Hepatocyte (in vitro differentiated cells): ENCODE measurements at regions not wholly inside any gene's neighbourhood (a gene's known extent, or its start where the extent isn't known, plus 50 kb on each side); places are given as distances from the start of the nearest gene placed in this dataset.

Experiments used
- DNase-seq: peaks from one replicate; pipeline ENCODE4 v3.0.0-alpha.2; 2016; ENCODE audit warnings: low spot score
- H2AFZ ChIP-seq: fragments of 200-600 bp; sonication (generic); 2 replicates; pipeline ENCODE4 v1.6.0; 2016; ENCODE audit warnings: antibody characterized with exemption, mild to moderate bottlenecking
- H3K27ac ChIP-seq: fragments of 200-600 bp; sonication (generic); 2 replicates; pipeline ENCODE4 v1.5.1; 2016; ENCODE audit warnings: mild to moderate bottlenecking
- H3K27me3 ChIP-seq: fragments of 200-600 bp; sonication (generic); 2 replicates; pipeline ENCODE4 v1.6.1; 2016
- H3K36me3 ChIP-seq: fragments of 200-600 bp; sonication (generic); replicated peaks from 2 replicates; pipeline ENCODE4 v1.5.1; 2016; ENCODE audit warnings: low read depth; ENCODE audit not compliant: insufficient read depth
- H3K4me1 ChIP-seq: fragments of 200-600 bp; sonication (generic); 2 replicates; pipeline ENCODE4 v1.5.1; 2016; ENCODE audit warnings: mild to moderate bottlenecking, moderate library complexity; ENCODE audit not compliant: insufficient read depth
- H3K4me2 ChIP-seq: fragments of 200-600 bp; sonication (generic); 2 replicates; pipeline ENCODE4 v1.6.0; 2016
- H3K4me3 ChIP-seq: fragments of 200-600 bp; sonication (generic); 2 replicates; pipeline ENCODE4 v1.5.1; 2016; ENCODE audit warnings: mild to moderate bottlenecking
- H3K79me2 ChIP-seq: fragments of 200-600 bp; sonication (generic); 2 replicates; pipeline ENCODE4 v1.6.0; 2017; ENCODE audit warnings: mild to moderate bottlenecking
- H3K9me2 ChIP-seq: fragments of 200-600 bp; sonication (generic); replicated peaks from 2 replicates; pipeline ENCODE4 v1.6.0; 2017; ENCODE audit warnings: mild to moderate bottlenecking; ENCODE audit not compliant: insufficient read depth
- H3K9me3 ChIP-seq: fragments of 200-600 bp; sonication (generic); 2 replicates; pipeline ENCODE4 v1.5.1; 2016; ENCODE audit warnings: low read depth, mild to moderate bottlenecking
- H4K20me1 ChIP-seq: fragments of 200-600 bp; sonication (generic); 2 replicates; pipeline ENCODE4 v1.6.0; 2016; ENCODE audit warnings: mild to moderate bottlenecking; ENCODE audit not compliant: insufficient read depth, poor library complexity, severe bottlenecking
- CTCF ChIP-seq: fragments of 200-600 bp; sonication (generic); IDR thresholded peaks from 2 replicates; pipeline ENCODE4 v1.5.1; 2016; ENCODE audit warnings: antibody characterized with exemption, mild to moderate bottlenecking; ENCODE audit not compliant: poor library complexity
- EZH2 ChIP-seq: fragments of 200-600 bp; sonication (generic); IDR thresholded peaks from 2 replicates; pipeline ENCODE4 v1.6.1; 2016; ENCODE audit warnings: antibody characterized with exemption, mild to moderate bottlenecking, borderline replicate concordance
- EZH2phosphoT487 ChIP-seq: fragments of 200-600 bp; sonication (generic); IDR thresholded peaks from one replicate; pipeline ENCODE4 v1.6.1; 2018; ENCODE audit warnings: antibody characterized with exemption, mild to moderate bottlenecking, low read depth, moderate library complexity; ENCODE audit not compliant: unreplicated experiment, severe bottlenecking
- WGBS: methylation state at CpG from one replicate; pipeline ENCODE4 v1.1.6; 2016; ENCODE audit warnings: low lambda C conversion rate; ENCODE audit errors: missing lambda C conversion rate; 5-methylcytosine and 5-hydroxymethylcytosine counted together

GRCh38 chr15:36363335-36363734, 216.1 kb upstream of the CDIN1 start:
- Histone ChIP-seq H3K9me3 (no peaks in the 10 kb centered on the region), H3K4me2 (no peak overlapping the region), H4K20me1 (no peaks in the 10 kb centered on the region), H2AFZ (no peak overlapping the region), H3K79me2 (no peaks in the 10 kb centered on the region), H3K4me1 (no peaks in the 10 kb centered on the region), H3K36me3 (no peaks in the 10 kb centered on the region), H3K4me3 (no peak overlapping the region), H3K9me2 (no peaks in the 10 kb centered on the region), H3K27ac (no peak overlapping the region), H3K27me3 (no peaks in the 10 kb centered on the region)
- no peak for TF ChIP-seq EZH2phosphoT487
- TF ChIP-seq EZH2 = no peak
- no peak for TF ChIP-seq CTCF
- WGBS = 63% methylated on average over 4 of the region's 4 CpGs
- DNase-seq = no peak

- Histone ChIP-seq H3K4me2 (no peak overlapping the region), H3K36me3 (no peaks in the 10 kb centered on the region), H3K9me3 (no peaks in the 10 kb centered on the region), H2AFZ (no peak overlapping the region), H3K4me3 (no peak overlapping the region), H3K79me2 (no peaks in the 10 kb centered on the region), H3K9me2 (no peaks in the 10 kb centered on the region), H3K27me3 (no peaks in the 10 kb centered on the region), H3K4me1 (no peaks in the 10 kb centered on the region), H3K27ac (no peak overlapping the region), H4K20me1 (no peaks in the 10 kb centered on the region)
- DNase-seq = no peak
- WGBS = 82% methylated on average over 3 of the region's 3 CpGs
- TF ChIP-seq CTCF (no peak), EZH2 (no peak)
These were observed 215.0 kb upstream of the CDIN1 start for GRCh38 chr15:36364377-36364776.

- H3K4me2 ChIP-seq = no peak overlapping the region
- TF ChIP-seq EZH2 (no peak), EZH2phosphoT487 (no peak), CTCF (no peak)
- no peaks in the 10 kb centered on the region for H3K79me2 ChIP-seq
- no peaks in the 10 kb centered on the region for H3K36me3 ChIP-seq
- no peak overlapping the region for H3K27ac ChIP-seq
- H3K4me1 ChIP-seq = no peaks in the 10 kb centered on the region
- no peaks in the 10 kb centered on the region for H4K20me1 ChIP-seq
- no peak for DNase-seq
- H3K4me3 ChIP-seq = no peak overlapping the region
- no peaks in the 10 kb centered on the region for H3K27me3 ChIP-seq
- no peaks in the 10 kb centered on the region for H3K9me2 ChIP-seq
- H3K9me3 ChIP-seq = no peaks in the 10 kb centered on the region
- no peak overlapping the region for H2AFZ ChIP-seq
- 77% methylated on average over 2 of the region's 2 CpGs for WGBS
These were observed 213.5 kb upstream of the CDIN1 start for GRCh38 chr15:36365963-36366362.

GRCh38 chr15:36370051-36370730, 209.2 kb upstream of the CDIN1 start:
- H3K79me2 ChIP-seq = no peaks in the 10 kb centered on the region
- H3K4me3 ChIP-seq = no peak overlapping the region
- no peak for DNase-seq
- H3K36me3 ChIP-seq = no peaks in the 10 kb centered on the region
- no peaks in the 10 kb centered on the region for H3K27me3 ChIP-seq
- no peaks in the 10 kb centered on the region for H3K9me2 ChIP-seq
- H3K4me1 ChIP-seq = no peaks in the 10 kb centered on the region
- no peaks in the 10 kb centered on the region for H4K20me1 ChIP-seq
- H3K4me2 ChIP-seq = no peak overlapping the region
- WGBS = 82% methylated on average over 3 of the region's 3 CpGs
- no peaks in the 10 kb centered on the region for H3K9me3 ChIP-seq
- TF ChIP-seq CTCF = no peak
- TF ChIP-seq EZH2phosphoT487 = no peak
- TF ChIP-seq EZH2 = no peak
- H3K27ac ChIP-seq = no peak overlapping the region
- H2AFZ ChIP-seq = no peak overlapping the region
